ENCODE measurements at regions not wholly inside any gene's neighbourhood (a gene's known extent, or its start where the extent isn't known, plus 50 kb on each side); places are given as distances from the start of the nearest gene placed in this dataset.

DNA sequence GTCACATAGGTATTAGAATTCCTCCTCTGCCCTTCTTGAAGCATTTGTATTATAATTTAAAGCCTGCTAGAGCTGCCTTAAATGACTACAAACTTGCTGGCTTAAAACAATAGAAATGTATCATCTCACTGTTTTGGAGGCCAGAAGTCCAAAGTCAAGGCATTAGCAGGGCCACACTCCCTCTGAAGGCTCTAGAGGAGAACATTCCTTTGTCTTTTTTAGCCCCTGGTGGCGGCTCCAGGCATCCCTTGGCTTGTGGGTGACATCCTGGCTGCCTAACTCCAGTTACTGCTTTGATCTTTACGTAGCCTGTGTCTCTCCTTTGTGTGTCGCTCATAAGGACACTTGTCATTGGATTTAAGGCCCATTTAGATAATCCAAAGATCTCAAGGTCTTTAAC, 186.6 kb upstream of the SALL1 start:
- no peak for DNase-seq (ENCODE audit: low spot score)
- 59% methylated on average over 3 of the region's 3 CpGs for WGBS (ENCODE audit: low lambda C conversion rate, missing lambda C conversion rate)
- Histone ChIP-seq H3K4me1 (ENCODE audit: insufficient read depth) (no peaks in the 10 kb centered on the region), H3K27ac (no peak overlapping the region), H3K4me3 (no peak overlapping the region), H4K20me1 (ENCODE audit: insufficient read depth, poor library complexity, severe bottlenecking) (no peaks in the 10 kb centered on the region), H3K9me2 (replicated peaks; ENCODE audit: insufficient read depth) (no peaks in the 10 kb centered on the region), H2AFZ (no peak overlapping the region), H3K4me2 (no peak overlapping the region), H3K9me3 (ENCODE audit: low read depth) (no peaks in the 10 kb centered on the region), H3K79me2 (no peaks in the 10 kb centered on the region), H3K36me3 (replicated peaks; ENCODE audit: insufficient read depth, low read depth) (no peaks in the 10 kb centered on the region), H3K27me3 (no peaks in the 10 kb centered on the region)
- TF ChIP-seq EZH2 (IDR thresholded peaks at IDR 0.05; ENCODE audit: borderline replicate concordance) = no peak
- no peak for TF ChIP-seq EZH2phosphoT487 (IDR thresholded peaks at IDR 0.05; ENCODE audit: low read depth, severe bottlenecking, unreplicated experiment)
- TF ChIP-seq, protein P1, sequence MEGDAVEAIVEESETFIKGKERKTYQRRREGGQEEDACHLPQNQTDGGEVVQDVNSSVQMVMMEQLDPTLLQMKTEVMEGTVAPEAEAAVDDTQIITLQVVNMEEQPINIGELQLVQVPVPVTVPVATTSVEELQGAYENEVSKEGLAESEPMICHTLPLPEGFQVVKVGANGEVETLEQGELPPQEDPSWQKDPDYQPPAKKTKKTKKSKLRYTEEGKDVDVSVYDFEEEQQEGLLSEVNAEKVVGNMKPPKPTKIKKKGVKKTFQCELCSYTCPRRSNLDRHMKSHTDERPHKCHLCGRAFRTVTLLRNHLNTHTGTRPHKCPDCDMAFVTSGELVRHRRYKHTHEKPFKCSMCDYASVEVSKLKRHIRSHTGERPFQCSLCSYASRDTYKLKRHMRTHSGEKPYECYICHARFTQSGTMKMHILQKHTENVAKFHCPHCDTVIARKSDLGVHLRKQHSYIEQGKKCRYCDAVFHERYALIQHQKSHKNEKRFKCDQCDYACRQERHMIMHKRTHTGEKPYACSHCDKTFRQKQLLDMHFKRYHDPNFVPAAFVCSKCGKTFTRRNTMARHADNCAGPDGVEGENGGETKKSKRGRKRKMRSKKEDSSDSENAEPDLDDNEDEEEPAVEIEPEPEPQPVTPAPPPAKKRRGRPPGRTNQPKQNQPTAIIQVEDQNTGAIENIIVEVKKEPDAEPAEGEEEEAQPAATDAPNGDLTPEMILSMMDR (IDR thresholded peaks at IDR 0.05; ENCODE audit: poor library complexity) = no peak

DNA sequence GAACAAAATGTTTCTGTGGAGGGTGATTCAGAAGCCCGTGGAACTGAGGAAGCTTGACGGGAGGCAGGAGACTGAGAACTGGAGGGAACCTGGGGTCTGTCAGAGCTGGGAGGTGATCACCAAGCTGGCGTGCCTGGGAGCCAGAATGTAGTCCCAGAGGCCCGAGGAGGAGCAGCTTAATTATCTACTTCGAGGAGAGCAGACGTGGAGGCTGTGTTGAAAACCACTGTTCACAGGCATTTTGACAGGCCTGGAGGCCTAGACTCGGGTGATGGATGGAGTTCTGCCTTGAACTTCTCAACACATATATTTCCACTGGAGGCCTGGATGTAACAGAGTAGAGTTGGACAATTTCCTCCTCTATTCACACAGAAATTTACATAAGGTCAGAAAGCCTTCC, 177.7 kb upstream of the SALL1 start:
- WGBS (ENCODE audit: low lambda C conversion rate, missing lambda C conversion rate) = 55% methylated on average over 7 of the region's 7 CpGs
- Histone ChIP-seq H2AFZ (no peak overlapping the region), H3K4me1 (ENCODE audit: insufficient read depth) (peaks cover 3% of the 10 kb centered on the region), H3K9me3 (ENCODE audit: low read depth) (no peaks in the 10 kb centered on the region), H3K27ac (no peak overlapping the region), H4K20me1 (ENCODE audit: insufficient read depth, poor library complexity, severe bottlenecking) (no peaks in the 10 kb centered on the region), H3K9me2 (replicated peaks; ENCODE audit: insufficient read depth) (no peaks in the 10 kb centered on the region), H3K79me2 (no peaks in the 10 kb centered on the region), H3K27me3 (no peaks in the 10 kb centered on the region), H3K4me3 (no peak overlapping the region), H3K4me2 (no peak overlapping the region), H3K36me3 (replicated peaks; ENCODE audit: insufficient read depth, low read depth) (no peaks in the 10 kb centered on the region)
- DNase-seq (ENCODE audit: low spot score) = no peak
- TF ChIP-seq, protein P1 (IDR thresholded peaks at IDR 0.05; ENCODE audit: poor library complexity) = no peak
- TF ChIP-seq EZH2 (IDR thresholded peaks at IDR 0.05; ENCODE audit: borderline replicate concordance) (no peak), EZH2phosphoT487 (IDR thresholded peaks at IDR 0.05; ENCODE audit: low read depth, severe bottlenecking, unreplicated experiment) (no peak)

DNA sequence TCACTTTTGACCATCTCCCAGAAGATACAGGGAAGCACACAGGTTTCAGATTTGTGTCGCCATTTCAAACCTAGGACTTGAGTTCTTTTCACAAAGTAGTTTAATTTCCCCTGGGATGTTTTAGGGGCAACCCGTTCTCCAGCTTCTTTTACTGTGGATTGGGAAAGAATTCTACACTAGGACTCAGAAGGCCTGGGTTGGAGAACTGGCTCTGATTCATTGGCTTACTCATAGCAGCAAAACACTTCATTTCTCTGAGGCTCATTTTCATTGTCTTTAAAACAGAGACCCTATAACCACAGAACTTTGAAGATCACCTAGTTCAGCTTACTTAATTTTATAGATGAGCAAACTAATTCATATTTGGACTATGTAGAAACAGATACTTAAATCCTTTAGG, 175.9 kb upstream of the SALL1 start:
- TF ChIP-seq EZH2 (IDR thresholded peaks at IDR 0.05; ENCODE audit: borderline replicate concordance) (no peak), EZH2phosphoT487 (IDR thresholded peaks at IDR 0.05; ENCODE audit: low read depth, severe bottlenecking, unreplicated experiment) (no peak)
- TF ChIP-seq, protein P1 (IDR thresholded peaks at IDR 0.05; ENCODE audit: poor library complexity) = no peak
- H3K9me3 ChIP-seq (ENCODE audit: low read depth) = no peaks in the 10 kb centered on the region
- no peaks in the 10 kb centered on the region for H3K36me3 ChIP-seq (replicated peaks; ENCODE audit: insufficient read depth, low read depth)
- no peak overlapping the region for H3K4me2 ChIP-seq
- H3K9me2 ChIP-seq (replicated peaks; ENCODE audit: insufficient read depth) = no peaks in the 10 kb centered on the region
- H2AFZ ChIP-seq = no peak overlapping the region
- DNase-seq (ENCODE audit: low spot score) = no peak
- WGBS (ENCODE audit: low lambda C conversion rate, missing lambda C conversion rate) = 77% methylated on average over 2 of the region's 2 CpGs
- no peaks in the 10 kb centered on the region for H4K20me1 ChIP-seq (ENCODE audit: insufficient read depth, poor library complexity, severe bottlenecking)
- H3K27ac ChIP-seq = no peak overlapping the region
- H3K4me1 ChIP-seq (ENCODE audit: insufficient read depth) = peaks cover 3% of the 10 kb centered on the region
- no peak overlapping the region for H3K4me3 ChIP-seq
- H3K79me2 ChIP-seq = no peaks in the 10 kb centered on the region
- H3K27me3 ChIP-seq = no peaks in the 10 kb centered on the region
